ENCODE measurements at regions not wholly inside any gene's neighbourhood (a gene's known extent, or its start where the extent isn't known, plus 50 kb on each side); places are given as distances from the start of the nearest gene placed in this dataset.

GRCh38 chr13:40023595-40024203 is 368.2 kb downstream of the COG6 start:
- no peak overlapping the region for H4K12ac ChIP-seq (ENCODE audit: low read depth, low read length)
- no peak overlapping the region for H4K8ac ChIP-seq (ENCODE audit: low read depth, low read length)
- peak in 1 of 2 donors; percentile 71 for DNase-seq
- no peak overlapping the region for H4K91ac ChIP-seq (ENCODE audit: low read depth, low read length)
- H3K9me3 ChIP-seq (ENCODE audit: insufficient read depth, low read depth, low read length): no peaks in the 10 kb centered on the region
- no CpG with 5 or more reads among the region's 3 CpGs for WGBS (ENCODE audit: extremely low coverage, insufficient coverage, insufficient read length)
- no peak overlapping the region for H3K4ac ChIP-seq (ENCODE audit: low read depth, low read length)
- H3K23ac ChIP-seq (ENCODE audit: low read length): peak overlapping the region; percentile 74
- no peak overlapping the region for H3K27ac ChIP-seq (ENCODE audit: low read depth, low read length)
- H2BK120ac ChIP-seq (ENCODE audit: insufficient read depth, low read length, poor library complexity): no peak overlapping the region
- no peak overlapping the region for H3K9ac ChIP-seq (ENCODE audit: low read length)
- H3K14ac ChIP-seq (ENCODE audit: low read length): no peak overlapping the region
- H3K79me1 ChIP-seq (ENCODE audit: low read length): no peaks in the 10 kb centered on the region
- no peak overlapping the region for H2AFZ ChIP-seq (ENCODE audit: insufficient read depth, low read length, poor library complexity)
- H2AK5ac ChIP-seq (ENCODE audit: low read length): no peak overlapping the region
- H2BK12ac ChIP-seq (ENCODE audit: low read length): no peak overlapping the region
- no peak overlapping the region for H2BK5ac ChIP-seq (ENCODE audit: low read depth, low read length, poor library complexity)
- H3K79me2 ChIP-seq (ENCODE audit: control insufficient read depth, insufficient read depth, low read length, poor library complexity): no peaks in the 10 kb centered on the region
- no peak overlapping the region for H3K4me2 ChIP-seq (ENCODE audit: low read length)
- H3K18ac ChIP-seq (ENCODE audit: low read length): no peak overlapping the region
- H3K27me3 ChIP-seq (ENCODE audit: insufficient read depth, low read length): no peaks in the 10 kb centered on the region
- H3K4me3 ChIP-seq (ENCODE audit: low read depth, low read length): no peak overlapping the region
- H3K36me3 ChIP-seq (ENCODE audit: control insufficient read depth in 1 of 2, insufficient read depth in 2 of 2, low read length in 2 of 2): no peaks in the 10 kb centered on the region
- H3K4me1 ChIP-seq (ENCODE audit: control insufficient read depth in 1 of 2, insufficient read depth in 2 of 2, low read length in 2 of 2): peaks cover 0 to 2% of the 10 kb centered on the region in 2 experiments

- DNase-seq: peak in 1 of 2 donors; percentile 53
- no peak overlapping the region for H3K27ac ChIP-seq (ENCODE audit: low read depth, low read length)
- peaks cover 0 to 2% of the 10 kb centered on the region in 2 experiments for H3K4me1 ChIP-seq (ENCODE audit: control insufficient read depth in 1 of 2, insufficient read depth in 2 of 2, low read length in 2 of 2)
- H2BK120ac ChIP-seq (ENCODE audit: insufficient read depth, low read length, poor library complexity): no peak overlapping the region
- no peak overlapping the region for H3K14ac ChIP-seq (ENCODE audit: low read length)
- H2AK5ac ChIP-seq (ENCODE audit: low read length): no peak overlapping the region
- no peak overlapping the region for H2AFZ ChIP-seq (ENCODE audit: insufficient read depth, low read length, poor library complexity)
- no peaks in the 10 kb centered on the region for H3K79me1 ChIP-seq (ENCODE audit: low read length)
- H3K4me3 ChIP-seq (ENCODE audit: low read depth, low read length): no peak overlapping the region
- no peaks in the 10 kb centered on the region for H3K27me3 ChIP-seq (ENCODE audit: insufficient read depth, low read length)
- peak overlapping the region; percentile 74 for H3K23ac ChIP-seq (ENCODE audit: low read length)
- H3K36me3 ChIP-seq (ENCODE audit: control insufficient read depth in 1 of 2, insufficient read depth in 2 of 2, low read length in 2 of 2): no peaks in the 10 kb centered on the region
- H4K91ac ChIP-seq (ENCODE audit: low read depth, low read length): no peak overlapping the region
- H3K18ac ChIP-seq (ENCODE audit: low read length): no peak overlapping the region
- H3K9me3 ChIP-seq (ENCODE audit: insufficient read depth, low read depth, low read length): no peaks in the 10 kb centered on the region
- no peak overlapping the region for H3K9ac ChIP-seq (ENCODE audit: low read length)
- H2BK5ac ChIP-seq (ENCODE audit: low read depth, low read length, poor library complexity): no peak overlapping the region
- WGBS (ENCODE audit: extremely low coverage, insufficient coverage, insufficient read length): no CpG with 5 or more reads among the region's 3 CpGs
- H3K4me2 ChIP-seq (ENCODE audit: low read length): no peak overlapping the region
- no peak overlapping the region for H2BK12ac ChIP-seq (ENCODE audit: low read length)
- no peak overlapping the region for H4K8ac ChIP-seq (ENCODE audit: low read depth, low read length)
- H3K4ac ChIP-seq (ENCODE audit: low read depth, low read length): no peak overlapping the region
- H4K12ac ChIP-seq (ENCODE audit: low read depth, low read length): no peak overlapping the region
- H3K79me2 ChIP-seq (ENCODE audit: control insufficient read depth, insufficient read depth, low read length, poor library complexity): no peaks in the 10 kb centered on the region
These were observed 368.9 kb downstream of the COG6 start for GRCh38 chr13:40024204-40024966.

- Histone ChIP-seq H3K79me1 (ENCODE audit: low read length) (no peaks in the 10 kb centered on the region), H3K4me2 (ENCODE audit: low read length) (no peak overlapping the region), H2BK5ac (ENCODE audit: low read depth, low read length, poor library complexity) (no peak overlapping the region), H3K9me3 (ENCODE audit: insufficient read depth, low read depth, low read length) (no peaks in the 10 kb centered on the region), H3K14ac (ENCODE audit: low read length) (no peak overlapping the region), H2AFZ (ENCODE audit: insufficient read depth, low read length, poor library complexity) (no peak overlapping the region), H2BK12ac (ENCODE audit: low read length) (no peak overlapping the region), H3K4ac (ENCODE audit: low read depth, low read length) (no peak overlapping the region), H3K79me2 (ENCODE audit: control insufficient read depth, insufficient read depth, low read length, poor library complexity) (no peaks in the 10 kb centered on the region), H3K23ac (ENCODE audit: low read length) (no peak overlapping the region), H2AK5ac (ENCODE audit: low read length) (no peak overlapping the region), H3K4me3 (ENCODE audit: low read depth, low read length) (no peak overlapping the region), H3K36me3 (ENCODE audit: control insufficient read depth in 1 of 2, insufficient read depth in 2 of 2, low read length in 2 of 2) (no peaks in the 10 kb centered on the region), H3K18ac (ENCODE audit: low read length) (no peak overlapping the region), H4K8ac (ENCODE audit: low read depth, low read length) (no peak overlapping the region), H4K91ac (ENCODE audit: low read depth, low read length) (no peak overlapping the region), H3K27ac (ENCODE audit: low read depth, low read length) (no peak overlapping the region), H2BK120ac (ENCODE audit: insufficient read depth, low read length, poor library complexity) (no peak overlapping the region), H3K27me3 (ENCODE audit: insufficient read depth, low read length) (no peaks in the 10 kb centered on the region), H3K4me1 (ENCODE audit: control insufficient read depth in 1 of 2, insufficient read depth in 2 of 2, low read length in 2 of 2) (peaks cover 0 to 3% of the 10 kb centered on the region in 2 experiments), H4K12ac (ENCODE audit: low read depth, low read length) (no peak overlapping the region), H3K9ac (ENCODE audit: low read length) (no peak overlapping the region)
- DNase-seq: no peak
- WGBS (ENCODE audit: extremely low coverage, insufficient coverage, insufficient read length): no CpG with 5 or more reads among the region's 4 CpGs
These were observed 369.7 kb downstream of the COG6 start for GRCh38 chr13:40024967-40025714.

GRCh38 chr13:40026174-40026585 is 370.7 kb downstream of the COG6 start:
- Histone ChIP-seq H3K4ac (ENCODE audit: low read depth, low read length) (no peak overlapping the region), H3K4me1 (ENCODE audit: control insufficient read depth in 1 of 2, insufficient read depth in 2 of 2, low read length in 2 of 2) (peaks cover 2 to 4% of the 10 kb centered on the region in 2 experiments), H4K12ac (ENCODE audit: low read depth, low read length) (no peak overlapping the region), H2BK5ac (ENCODE audit: low read depth, low read length, poor library complexity) (no peak overlapping the region), H3K79me1 (ENCODE audit: low read length) (no peaks in the 10 kb centered on the region), H3K36me3 (ENCODE audit: control insufficient read depth in 1 of 2, insufficient read depth in 2 of 2, low read length in 2 of 2) (no peaks in the 10 kb centered on the region), H4K91ac (ENCODE audit: low read depth, low read length) (no peak overlapping the region), H3K79me2 (ENCODE audit: control insufficient read depth, insufficient read depth, low read length, poor library complexity) (no peaks in the 10 kb centered on the region), H3K4me3 (ENCODE audit: low read depth, low read length) (no peak overlapping the region), H2AK5ac (ENCODE audit: low read length) (no peak overlapping the region), H3K9me3 (ENCODE audit: insufficient read depth, low read depth, low read length) (no peaks in the 10 kb centered on the region), H2BK120ac (ENCODE audit: insufficient read depth, low read length, poor library complexity) (no peak overlapping the region), H3K9ac (ENCODE audit: low read length) (no peak overlapping the region), H3K27me3 (ENCODE audit: insufficient read depth, low read length) (no peaks in the 10 kb centered on the region), H4K8ac (ENCODE audit: low read depth, low read length) (no peak overlapping the region), H2BK12ac (ENCODE audit: low read length) (no peak overlapping the region), H3K4me2 (ENCODE audit: low read length) (no peak overlapping the region), H3K27ac (ENCODE audit: low read depth, low read length) (no peak overlapping the region), H3K18ac (ENCODE audit: low read length) (no peak overlapping the region), H3K14ac (ENCODE audit: low read length) (no peak overlapping the region), H3K23ac (ENCODE audit: low read length) (no peak overlapping the region), H2AFZ (ENCODE audit: insufficient read depth, low read length, poor library complexity) (no peak overlapping the region)
- WGBS (ENCODE audit: extremely low coverage, insufficient coverage, insufficient read length): no CpG with 5 or more reads among the region's 5 CpGs
- DNase-seq: no peak

Measured in trophoblast cell (in vitro differentiated cells and primary cell).